NB4 (cell line): ENCODE measurements at regions not wholly inside any gene's neighbourhood (a gene's known extent, or its start where the extent isn't known, plus 50 kb on each side); places are given as distances from the start of the nearest gene placed in this dataset.

ENCODE experiments used
- POLR2A ChIP-seq: IDR thresholded peaks from 2 replicates; pipeline ENCODE4 v1.6.1; 2011; ENCODE audit warnings: mild to moderate bottlenecking; ENCODE audit not compliant: insufficient read length; ENCODE audit errors: extremely low read depth
- TF ChIP-seq, protein P1 (sequence below): IDR thresholded peaks from one replicate; pipeline ENCODE4 v1.5.1; 2012; ENCODE audit warnings: low read depth, low read length
- TF ChIP-seq, protein P2 (sequence below): IDR thresholded peaks from 2 replicates; pipeline ENCODE4 v1.6.1; 2011; ENCODE audit warnings: low read depth, low read length

DNA sequence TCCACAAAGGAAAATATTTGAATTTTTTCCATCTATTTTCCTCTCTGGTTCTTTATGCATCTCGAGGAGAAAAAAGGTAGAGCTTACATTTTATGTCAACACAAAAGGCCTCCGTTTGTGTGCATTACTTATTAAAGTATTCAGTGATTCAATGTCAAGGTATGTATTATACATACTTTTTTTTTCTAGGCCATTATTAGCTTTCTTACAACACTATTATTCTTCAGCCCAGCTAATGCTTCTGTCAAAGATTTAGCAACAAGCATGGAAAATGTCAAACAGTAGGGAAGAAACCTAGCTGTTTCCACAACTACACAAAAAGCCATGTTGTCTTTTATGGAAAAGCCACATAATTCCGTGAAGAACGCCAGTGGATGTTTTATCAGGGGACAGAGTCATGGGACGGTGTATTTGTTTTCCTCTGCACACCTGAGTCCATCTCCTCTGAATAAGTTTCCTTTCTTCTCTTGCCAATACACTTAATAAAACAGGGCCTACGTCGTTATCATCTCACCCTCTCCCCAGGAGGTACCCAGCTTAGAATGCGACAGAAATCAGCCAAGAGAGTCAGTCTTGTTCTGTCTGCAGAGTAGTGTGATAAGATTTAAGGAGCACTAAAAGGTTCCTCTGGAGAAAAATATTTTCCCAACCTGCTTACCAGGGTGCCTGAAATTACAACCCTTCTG is 209.7 kb upstream of the AUTS2 start:
- TF ChIP-seq, protein P1, sequence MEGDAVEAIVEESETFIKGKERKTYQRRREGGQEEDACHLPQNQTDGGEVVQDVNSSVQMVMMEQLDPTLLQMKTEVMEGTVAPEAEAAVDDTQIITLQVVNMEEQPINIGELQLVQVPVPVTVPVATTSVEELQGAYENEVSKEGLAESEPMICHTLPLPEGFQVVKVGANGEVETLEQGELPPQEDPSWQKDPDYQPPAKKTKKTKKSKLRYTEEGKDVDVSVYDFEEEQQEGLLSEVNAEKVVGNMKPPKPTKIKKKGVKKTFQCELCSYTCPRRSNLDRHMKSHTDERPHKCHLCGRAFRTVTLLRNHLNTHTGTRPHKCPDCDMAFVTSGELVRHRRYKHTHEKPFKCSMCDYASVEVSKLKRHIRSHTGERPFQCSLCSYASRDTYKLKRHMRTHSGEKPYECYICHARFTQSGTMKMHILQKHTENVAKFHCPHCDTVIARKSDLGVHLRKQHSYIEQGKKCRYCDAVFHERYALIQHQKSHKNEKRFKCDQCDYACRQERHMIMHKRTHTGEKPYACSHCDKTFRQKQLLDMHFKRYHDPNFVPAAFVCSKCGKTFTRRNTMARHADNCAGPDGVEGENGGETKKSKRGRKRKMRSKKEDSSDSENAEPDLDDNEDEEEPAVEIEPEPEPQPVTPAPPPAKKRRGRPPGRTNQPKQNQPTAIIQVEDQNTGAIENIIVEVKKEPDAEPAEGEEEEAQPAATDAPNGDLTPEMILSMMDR = no peak
- no peak for TF ChIP-seq POLR2A
- TF ChIP-seq, protein P2, sequence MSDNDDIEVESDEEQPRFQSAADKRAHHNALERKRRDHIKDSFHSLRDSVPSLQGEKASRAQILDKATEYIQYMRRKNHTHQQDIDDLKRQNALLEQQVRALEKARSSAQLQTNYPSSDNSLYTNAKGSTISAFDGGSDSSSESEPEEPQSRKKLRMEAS = no peak
